ENCODE measurements at regions not wholly inside any gene's neighbourhood (a gene's known extent, or its start where the extent isn't known, plus 50 kb on each side); places are given as distances from the start of the nearest gene placed in this dataset.

DNA sequence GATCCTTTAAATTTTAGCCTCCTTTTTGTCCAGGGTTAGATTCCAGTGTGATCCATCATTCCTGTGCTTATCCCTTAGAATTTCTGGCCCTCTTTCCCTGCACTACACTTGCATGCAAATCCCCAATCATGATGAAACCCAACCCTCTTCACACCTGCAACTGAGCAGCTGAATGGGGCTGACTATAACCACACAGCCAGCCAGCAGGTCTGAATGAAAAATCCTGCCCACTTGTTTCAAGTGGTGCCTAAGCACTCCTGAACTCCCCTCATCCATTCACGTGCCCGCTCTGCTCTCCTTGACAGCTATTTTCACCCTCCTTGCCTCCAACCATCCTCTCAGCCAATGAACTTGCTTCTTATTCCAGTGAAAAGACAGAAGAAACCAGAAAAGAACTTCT, 80.5 kb upstream of the AFF3 start:
- no peak for DNase-seq (ENCODE audit: low read depth)

DNA sequence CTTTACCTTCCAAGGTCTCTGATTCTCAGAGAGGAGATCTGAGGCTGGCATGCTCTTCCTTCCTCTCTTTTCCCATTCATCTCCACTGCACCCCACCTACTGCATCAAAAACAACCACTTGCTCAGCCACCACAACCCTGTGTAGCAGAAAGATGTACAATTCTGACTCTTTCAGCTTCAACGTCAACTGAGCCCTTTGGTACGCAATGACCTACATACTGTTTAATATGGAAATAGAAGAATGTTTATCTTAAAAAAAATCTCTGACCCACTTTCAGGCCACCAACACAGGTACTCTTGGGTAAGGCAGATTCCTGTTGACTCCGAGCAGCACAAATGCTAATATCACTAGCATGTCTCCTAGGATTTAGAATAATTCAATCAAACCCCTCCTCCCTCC, 76.2 kb upstream of the AFF3 start:
- DNase-seq (ENCODE audit: low read depth) = no peak

DNA sequence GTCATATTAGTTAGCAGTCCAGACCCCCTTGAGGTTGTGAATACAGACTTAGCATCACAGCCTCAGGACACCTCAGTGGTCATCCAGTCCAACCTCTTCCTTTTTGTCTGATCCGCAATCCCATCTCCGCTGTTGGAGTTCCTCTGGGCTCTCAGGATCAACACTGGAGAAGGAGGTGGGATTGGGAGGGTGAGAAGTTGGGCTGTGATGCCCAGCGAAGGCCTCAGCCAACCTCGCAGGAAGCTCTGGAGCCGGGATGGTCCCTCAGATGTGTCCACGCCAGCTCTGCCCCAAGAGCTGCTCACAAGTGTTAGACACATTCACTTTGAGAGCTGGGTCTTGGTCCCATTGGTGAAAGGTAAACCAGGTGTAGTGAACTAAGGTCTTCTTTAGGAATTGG, 74.9 kb upstream of the AFF3 start:
- DNase-seq (ENCODE audit: low read depth) = no peak

DNA sequence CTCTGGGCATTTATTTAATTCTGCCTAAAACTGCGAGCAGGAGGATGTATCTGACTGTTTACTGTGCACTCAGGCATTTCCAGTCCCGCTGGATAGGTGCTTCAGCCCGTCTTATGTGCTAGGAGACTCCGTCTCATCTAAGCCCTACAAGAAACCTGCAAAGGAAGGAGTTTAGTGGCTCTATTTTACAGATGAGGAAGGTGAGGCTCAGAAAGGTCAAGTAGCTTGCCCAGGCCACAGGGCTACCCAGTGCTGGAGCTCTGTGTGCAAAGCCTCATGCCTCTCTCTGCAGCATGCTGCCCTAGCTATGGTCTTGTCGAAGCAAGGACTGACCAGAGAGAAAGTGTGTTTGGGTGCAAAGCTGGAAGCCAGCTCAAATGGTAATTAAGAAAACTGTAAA, 73.6 kb upstream of the AFF3 start:
- no peak for DNase-seq (ENCODE audit: low read depth)

DNA sequence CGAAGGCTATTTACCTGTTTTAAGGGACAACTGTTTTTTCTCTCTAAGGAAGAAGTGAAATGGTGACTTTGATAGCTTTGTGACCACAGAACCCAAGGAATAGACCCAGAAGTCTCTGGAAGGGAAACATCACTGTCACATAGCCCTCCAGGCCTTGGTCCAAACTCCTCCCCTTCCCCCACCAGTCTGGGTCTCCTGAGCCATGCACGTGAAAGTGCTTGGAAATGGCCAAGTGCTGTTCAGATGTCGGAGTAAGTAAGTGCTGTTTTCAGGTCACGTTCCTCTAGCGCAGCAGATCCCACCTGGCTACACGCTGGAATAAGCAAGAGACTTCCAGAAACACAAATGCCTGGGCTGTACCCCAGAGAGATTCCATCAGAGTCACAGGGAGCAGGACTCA, 73.0 kb upstream of the AFF3 start:
- no peak for DNase-seq (ENCODE audit: low read depth)

DNA sequence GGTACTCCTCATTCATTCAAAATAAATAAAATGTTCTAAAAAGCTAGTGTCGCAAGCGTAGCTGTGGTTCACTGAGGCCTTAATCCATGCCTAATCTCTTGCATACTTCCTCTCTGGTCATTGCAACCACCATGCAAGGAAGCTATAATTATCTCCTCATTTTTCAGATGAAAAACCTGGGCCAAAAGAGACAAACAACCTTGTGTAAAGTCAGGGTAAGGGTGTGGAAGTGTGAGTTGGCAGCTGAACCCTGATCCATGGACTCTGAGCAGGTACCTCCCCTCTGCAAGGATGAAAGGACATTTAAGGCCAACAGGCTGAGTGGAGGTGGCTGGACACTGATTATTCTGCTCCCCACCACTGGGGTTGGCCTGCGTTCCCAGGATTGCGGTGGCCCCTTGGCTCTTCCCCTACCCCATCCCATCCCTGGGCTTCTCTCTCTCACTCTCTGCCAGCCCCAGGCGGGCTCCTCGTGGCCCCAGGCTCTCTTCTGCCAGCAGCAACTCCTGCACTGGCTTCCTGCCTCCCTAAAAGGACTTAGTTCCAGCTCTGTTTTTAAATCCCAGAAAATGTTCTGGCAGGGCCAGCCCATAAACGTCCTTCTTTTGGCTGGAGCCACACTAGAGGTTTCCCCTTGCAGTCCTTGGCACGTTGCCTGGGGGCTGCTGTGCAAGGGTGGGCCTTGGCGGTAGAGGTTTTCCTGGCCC, 72.0 kb upstream of the AFF3 start:
- no peak for DNase-seq (ENCODE audit: low read depth)

DNA sequence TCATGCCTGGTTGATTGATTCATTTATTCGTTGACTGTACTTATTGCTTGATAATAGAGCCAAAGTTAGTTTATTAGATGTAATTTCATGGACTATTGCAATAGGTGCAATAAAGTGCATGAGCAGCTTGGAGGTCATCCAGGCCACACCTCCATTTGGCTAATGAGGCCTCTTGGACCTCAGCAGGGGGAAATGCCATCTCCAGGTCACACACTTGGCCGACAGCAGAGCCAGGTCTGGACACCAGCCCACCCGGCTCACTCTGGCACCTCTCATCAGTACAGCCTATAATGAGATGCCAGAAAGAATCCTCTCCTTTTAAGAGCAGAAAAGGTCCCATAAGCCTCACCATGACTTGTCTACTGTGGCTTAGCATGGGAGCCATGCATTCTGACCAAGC, 71.2 kb upstream of the AFF3 start:
- DNase-seq (ENCODE audit: low read depth) = no peak

DNA sequence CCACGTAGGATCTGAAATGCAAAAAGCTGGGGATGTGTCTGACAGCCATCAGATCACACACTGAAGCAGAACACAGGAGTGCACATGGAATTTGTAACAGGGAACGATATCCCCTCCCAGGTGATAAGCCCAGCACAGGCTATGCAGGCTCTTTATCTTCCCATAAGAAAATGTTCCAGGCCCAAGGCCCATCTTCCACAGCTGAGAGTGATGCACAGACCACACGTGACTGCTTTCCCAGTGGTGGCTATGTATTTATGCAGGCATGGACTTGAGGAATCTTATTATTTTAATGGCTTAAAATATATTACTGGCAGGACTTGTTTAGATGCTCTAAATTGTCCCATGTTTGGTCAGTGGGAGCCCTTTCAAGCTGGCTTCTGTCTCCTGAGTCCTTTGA, 70.5 kb upstream of the AFF3 start:
- no peak for DNase-seq (ENCODE audit: low read depth)

DNA sequence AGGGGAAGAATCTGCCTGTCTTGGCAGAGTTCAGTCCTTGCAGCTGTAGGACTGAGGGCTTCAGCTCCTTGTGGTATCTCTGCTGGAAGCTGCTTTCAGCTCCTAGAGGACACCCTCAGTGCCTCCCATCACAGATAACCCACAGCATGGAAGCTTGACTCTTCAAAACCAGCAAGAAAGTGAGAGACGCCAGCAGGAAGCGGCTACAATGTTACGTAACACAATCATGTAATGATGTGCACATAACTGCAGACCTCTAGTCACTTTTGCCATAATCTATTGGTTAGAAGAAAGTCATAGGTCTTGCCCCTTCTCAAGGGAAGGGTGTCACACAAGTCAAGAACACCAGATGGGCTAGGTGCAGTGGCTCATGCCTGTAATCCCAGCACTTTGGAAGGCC, 69.1 kb upstream of the AFF3 start:
- no peak for DNase-seq (ENCODE audit: low read depth)

DNA sequence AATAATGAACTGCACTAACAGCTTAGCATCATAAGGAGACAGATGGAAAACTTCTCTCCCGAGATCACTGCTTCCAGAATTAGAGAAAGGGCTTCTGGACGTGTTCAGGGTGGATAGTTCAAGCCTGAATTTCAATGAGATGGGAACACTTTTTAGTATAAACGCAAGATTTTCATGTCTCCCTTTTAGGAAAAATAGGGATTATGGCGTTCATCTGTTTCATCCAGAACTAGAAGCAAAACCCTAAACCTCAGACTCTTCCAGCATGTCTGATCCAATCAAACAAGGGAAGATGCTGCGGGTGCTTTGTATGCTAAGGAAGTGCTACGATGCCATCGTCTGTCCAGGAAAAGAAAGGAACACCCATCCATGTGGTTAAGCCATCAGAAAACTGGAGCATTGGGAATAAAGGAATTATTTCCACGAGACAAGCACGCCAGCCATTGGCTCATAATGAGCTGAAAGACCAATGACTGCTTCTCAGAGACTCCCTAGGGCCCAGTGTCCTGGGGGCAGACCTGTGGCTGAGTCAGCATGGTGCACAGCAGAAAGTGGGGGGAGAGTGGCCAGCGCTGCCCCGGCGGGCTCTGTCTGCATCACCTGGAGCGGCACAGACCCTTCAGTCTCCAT, 65.9 kb upstream of the AFF3 start:
- no peak for DNase-seq (ENCODE audit: low read depth)

DNA sequence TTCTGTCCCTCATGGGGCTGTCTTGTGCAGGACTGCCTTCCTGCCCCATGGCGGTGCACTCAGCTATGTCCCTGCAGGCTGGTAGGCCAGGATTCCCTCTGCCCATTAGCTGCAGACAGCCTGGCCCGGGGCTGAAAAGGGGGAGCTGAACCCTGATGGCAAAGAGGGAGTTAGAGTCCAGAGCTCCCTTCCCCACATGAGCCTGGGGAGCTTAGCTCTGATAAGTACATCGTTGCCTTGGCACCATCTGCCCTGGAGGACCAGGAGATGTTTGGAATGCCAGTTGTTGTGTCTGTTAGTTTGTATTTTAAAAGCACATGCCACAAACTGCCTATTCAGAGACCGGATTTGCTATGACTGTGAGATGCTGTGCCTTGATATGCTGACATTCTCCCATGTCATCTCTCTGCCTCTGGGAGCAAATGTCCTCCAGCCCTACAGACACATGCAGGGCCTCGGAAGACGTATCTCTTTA, 65.1 kb upstream of the AFF3 start:
- DNase-seq (ENCODE audit: low read depth) = no peak

DNA sequence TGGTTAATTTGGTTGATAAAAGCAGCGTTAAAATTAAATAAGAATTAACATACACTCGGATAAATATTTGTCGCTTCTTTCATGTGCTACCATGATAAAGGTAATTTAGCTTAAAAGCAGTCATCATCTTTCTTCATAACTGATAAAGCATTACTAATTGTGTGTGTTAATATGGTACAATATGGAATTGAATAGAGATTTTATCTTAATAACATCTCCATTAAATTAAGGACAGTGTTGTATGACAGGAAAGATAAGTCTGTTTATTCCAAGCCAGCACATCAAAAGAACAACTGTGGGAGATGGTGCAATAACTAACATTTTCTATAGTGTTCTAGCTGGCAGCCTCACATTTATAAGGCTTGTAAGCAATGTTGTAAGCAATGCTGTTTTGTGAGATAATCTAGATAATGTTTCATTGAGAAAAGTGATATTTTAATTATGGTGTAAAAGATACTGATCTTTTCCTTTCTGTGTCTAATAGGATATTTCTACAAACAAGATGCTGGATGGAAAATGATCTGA, 64.4 kb upstream of the AFF3 start:
- no peak for DNase-seq (ENCODE audit: low read depth)

DNA sequence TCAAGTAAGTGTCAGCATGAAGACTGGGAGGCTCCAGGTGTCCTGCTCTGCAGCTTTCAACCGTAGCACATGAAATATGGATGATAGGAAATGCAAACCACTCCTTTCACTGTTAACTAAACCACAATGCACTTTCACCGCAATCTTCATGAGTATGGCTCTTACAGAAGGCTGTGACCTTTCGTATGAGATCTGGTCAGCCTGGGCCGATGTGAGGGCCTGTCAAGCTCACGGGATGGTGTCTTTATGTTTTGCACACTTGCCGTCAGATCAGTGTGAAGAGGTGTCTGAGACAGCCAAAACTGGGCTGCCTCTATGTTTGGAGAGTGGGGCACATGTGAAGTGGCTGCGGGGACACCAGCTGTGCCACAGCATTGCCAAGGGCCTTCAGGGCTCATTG, 62.8 kb upstream of the AFF3 start:
- DNase-seq (ENCODE audit: low read depth) = no peak

DNA sequence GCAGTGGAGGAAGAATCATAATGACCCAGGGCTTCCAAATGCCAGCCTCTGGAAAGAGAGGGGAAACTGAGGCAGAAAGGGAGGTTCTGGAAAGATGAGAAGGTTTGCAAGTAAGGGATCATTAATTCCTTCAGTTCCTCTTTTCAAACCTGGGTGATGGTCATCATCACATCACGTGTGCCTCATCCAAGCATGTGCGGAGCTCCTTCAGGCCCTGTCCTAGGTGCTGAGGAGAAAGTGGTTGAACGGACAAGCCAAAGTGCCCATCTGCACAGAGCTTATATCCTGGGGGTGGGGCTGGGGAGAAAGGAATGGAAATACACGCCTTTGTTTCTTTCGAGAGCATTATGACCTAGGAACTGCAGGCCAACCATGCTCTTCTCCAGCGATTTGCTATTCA, 60.2 kb upstream of the AFF3 start:
- DNase-seq (ENCODE audit: low read depth) = no peak

DNA sequence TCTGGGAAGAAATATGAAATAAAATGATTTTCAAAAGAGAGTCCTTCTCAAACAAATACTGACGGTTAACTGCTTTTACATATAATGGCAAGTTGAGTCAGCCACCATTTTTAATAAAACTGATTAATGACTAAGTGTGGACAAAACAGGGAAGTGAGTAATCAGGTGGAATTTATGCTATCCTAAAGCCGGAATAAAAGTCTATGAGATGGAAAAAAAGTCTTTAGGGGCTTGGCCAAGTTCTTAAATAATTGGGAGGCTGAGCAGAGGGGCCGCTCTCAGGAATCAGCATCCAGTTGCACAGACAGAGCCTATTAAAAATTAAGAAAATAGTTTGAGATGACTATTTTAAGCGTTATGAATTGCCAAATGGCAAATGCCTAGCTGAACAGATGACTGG, 58.6 kb upstream of the AFF3 start:
- no peak for DNase-seq (ENCODE audit: low read depth)

DNA sequence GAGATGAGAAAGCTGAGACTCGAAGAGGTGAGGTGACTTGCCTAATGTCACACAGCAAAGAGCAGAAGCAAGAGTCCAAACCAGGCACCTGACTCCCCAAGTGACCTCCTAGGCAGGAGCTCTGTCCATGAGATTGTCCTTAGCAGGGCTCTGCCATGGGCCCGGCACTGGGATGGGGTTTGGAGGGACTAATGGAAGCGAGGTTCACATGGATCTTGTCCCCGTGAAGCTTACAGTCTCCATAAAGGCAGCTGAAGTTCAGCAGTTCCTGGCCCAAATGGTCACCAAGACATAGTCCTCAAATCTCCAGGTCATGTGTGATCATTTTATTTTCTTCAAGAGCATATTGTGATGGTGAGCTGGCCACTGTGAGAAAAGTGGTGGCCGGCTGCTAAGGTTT, 57.0 kb upstream of the AFF3 start:
- DNase-seq (ENCODE audit: low read depth) = no peak

DNA sequence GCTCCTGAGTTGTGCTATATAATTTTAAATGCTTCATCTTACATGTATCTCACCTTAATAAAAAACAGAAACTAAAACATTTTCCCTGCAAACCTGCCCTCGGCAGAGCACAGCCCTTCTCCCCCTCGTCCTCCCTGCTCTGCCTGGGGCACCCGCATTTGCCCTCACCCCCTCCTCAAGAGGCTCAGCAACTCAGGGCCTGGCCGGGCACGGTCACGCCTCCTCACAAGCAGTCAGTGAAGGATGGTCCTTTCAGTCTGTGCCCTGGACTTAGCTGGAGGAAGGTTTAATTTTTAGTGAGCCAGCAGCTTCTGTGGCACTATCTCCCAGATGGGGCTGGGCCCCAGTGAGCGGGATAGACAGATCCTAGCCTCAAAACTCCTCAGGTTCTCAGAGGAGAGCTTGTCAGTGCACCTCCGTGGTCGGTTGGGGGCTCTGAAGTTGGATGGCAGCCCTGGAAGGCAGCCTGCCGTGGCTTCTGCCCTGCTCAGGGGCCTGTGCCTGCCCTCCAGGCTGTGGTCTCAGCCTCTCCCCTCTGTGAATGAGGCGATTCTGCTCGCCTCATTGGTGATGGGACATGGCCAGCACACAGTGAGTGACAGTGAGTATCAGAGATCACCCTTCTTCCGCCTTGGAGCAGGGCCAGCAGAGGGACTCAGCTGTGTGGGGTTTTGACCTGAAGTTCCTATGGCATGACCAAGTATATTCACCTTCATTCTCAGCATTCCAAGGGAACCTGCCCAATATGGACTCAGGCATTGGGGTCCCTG, 56.3 kb upstream of the AFF3 start:
- DNase-seq (ENCODE audit: low read depth) = no peak

DNA sequence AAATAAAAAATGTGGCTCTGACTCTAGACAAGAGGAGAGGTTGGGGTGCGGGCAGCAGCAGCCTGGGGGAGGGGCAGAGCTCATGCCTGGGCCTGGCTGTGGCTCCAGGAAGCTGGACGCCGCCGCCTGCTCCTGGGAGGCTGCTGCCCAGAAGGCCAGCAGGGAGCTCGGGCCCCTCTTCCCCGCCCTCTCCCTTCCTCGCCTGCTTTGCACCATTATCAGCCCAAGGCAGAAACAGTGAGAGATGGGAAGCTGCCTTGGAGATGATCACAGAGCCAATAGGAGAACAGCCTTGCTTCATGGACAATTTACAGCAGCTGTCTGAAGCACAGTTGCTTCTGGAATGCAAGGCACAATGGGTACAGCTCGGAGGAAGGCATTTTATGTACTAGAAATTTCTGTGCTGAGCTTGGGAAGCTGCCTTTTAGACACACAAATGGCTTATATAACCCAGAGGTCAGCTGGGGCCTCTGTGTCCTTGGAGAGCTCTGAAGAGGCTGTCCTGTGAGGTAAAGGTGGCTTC, 55.3 kb upstream of the AFF3 start:
- no peak for DNase-seq (ENCODE audit: low read depth)

DNA sequence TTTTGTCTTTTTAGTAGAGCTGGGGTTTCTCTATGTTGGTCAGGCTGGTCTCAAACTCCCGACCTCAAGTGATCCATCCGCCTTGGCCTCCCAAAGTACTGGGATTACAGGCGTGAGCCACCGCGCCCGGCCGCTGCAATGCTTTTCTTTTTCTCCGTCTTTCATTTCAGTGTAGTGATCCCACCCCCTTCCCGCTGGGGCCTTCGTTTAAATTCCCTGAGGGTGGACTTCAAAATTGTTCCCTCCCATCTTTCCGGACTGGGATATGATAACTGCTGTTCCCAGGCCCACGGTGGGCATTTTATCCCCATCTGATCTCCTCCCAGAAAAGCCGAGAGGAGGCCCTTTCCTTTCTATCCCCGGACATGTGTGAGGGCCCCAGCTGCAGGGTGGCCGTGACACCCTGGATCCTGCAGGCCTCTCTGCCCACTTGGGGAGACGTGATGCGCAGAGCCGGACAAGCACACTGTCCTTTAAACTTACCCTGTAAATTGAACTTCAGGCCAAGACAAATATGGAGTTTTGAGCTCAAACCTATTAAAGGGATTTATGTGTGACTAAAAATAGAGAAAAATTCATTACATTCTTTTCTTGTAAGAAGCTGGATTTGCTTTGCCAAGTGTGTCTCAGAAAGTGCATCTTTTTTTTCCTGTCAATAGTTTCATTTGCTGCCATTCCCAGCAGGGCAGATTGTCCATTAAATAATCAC, 54.5 kb upstream of the AFF3 start:
- no peak for DNase-seq (ENCODE audit: low read depth)

DNA sequence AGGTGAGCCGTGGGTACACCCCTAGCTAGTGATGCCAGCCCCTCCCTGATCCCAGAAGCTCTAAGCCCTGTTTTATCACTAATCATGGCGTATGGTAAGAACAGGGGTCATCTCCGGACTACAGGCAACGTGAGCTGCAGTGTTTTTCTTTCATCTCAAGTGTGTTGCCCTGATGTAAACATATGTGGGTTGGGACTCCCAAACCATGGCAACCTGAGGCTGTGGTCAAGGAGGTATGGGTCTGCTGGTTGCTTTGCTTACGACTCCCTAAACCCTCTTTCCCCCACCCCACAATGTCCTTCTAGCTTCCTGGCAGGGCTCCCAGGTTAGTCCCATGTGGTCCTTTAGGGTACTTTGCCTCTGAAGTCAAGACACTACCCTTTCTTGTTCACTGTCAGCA, 53.6 kb upstream of the AFF3 start:
- DNase-seq (ENCODE audit: low read depth) = no peak

DNA sequence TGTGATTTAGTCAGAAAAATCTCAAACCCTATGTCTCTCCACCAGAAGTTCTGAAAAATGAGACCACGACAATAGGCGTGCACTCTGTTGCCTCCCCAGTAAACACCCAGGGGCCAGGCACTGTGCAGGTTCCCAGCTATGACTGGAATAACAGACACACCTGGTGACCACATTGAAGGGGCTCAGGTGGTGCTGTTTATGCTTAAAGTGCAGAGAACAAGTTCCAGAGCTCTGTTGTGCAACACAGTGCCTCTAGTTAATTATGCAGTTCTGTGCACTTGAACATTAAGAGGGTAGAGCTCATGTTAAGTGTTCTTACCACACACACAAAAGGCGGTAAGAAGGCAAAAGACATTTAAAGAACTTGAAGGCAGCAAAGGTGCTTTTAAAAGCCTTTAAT, 52.6 kb upstream of the AFF3 start:
- DNase-seq (ENCODE audit: low read depth) = no peak

DNA sequence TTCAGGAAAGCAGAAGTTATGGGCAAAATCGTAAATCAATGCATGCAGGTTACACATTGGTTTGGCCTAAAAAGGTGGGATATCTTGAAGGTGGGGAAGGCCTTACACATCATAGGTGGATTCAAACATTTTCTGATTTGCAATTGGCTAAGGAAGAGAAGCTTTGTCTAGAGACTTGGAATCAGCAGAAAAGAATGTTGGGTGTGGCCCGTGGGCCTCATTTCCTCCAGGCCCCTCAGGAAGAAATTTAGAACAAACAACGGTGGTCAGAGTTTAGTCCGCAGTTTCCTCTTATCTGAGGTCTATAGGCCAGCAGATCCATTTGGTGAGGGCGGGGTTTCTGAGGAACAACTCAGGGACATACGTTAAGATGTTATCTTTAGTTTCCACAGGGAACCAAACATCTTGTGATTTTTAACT, 50.9 kb upstream of the AFF3 start:
- DNase-seq (ENCODE audit: low read depth) = peak; percentile 35
